ENCODE measurements at regions not wholly inside any gene's neighbourhood (a gene's known extent, or its start where the extent isn't known, plus 50 kb on each side); places are given as distances from the start of the nearest gene placed in this dataset.

DNA sequence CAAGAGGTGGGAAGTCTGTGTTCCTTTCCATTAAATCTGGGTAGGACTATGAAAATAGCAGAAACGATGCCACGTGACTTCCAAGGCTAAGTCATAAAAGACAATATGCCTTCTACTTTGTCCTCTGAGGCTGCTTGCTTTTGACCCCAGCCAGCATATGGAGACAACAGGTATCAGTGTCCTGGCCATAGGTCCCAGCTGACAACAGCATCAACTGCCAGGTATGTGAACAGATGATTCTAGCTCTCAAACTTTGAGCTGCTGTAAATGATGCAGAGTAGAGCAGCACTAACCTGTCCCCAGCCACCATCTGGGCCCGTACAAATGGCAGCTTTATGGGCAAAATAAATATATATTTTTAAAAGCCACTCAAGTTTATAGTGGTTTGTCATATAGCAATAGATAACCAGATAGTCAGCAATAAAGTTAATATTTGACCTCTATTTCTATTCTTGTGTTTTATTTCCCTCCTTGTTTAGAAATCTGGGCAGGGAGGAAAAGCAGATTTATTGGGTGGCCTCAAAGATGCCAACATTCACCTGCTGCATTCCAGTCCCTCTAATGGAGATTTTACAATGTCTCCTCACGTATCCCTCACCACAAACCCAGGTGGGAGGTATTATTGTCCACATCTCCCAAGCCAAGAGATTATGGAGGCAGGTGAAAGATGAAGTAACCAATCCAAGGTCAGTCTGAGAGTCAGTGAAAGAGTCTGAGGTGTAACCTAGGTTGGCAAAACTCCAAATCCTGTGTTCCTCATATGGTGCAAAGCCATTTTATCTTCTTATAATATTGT lies 209.6 kb upstream of the LARGE1 start:
- no peak for DNase-seq (ENCODE audit: low read depth in 3 of 3, low spot score in 2 of 3)

DNA sequence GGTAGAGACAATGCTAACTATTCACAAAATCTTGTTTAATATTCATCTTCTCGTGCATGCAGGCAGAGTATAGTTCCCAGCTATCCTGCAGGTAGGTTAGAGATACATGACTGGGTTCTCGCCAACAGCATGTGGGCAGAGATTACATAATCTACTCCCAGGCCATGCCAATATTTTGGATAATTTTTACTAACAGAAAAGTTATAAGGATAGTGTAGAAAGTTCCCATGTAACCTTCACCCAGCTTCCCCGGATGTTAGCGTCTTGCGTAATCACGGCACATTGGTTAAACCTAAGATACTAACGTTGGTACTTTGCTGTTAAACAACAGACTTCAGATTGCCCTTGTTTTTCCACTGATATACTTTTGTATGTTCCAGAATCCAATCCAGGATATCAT lies 215.5 kb upstream of the LARGE1 start:
- DNase-seq (ENCODE audit: low read depth in 3 of 3, low spot score in 2 of 3) = no peak

DNA sequence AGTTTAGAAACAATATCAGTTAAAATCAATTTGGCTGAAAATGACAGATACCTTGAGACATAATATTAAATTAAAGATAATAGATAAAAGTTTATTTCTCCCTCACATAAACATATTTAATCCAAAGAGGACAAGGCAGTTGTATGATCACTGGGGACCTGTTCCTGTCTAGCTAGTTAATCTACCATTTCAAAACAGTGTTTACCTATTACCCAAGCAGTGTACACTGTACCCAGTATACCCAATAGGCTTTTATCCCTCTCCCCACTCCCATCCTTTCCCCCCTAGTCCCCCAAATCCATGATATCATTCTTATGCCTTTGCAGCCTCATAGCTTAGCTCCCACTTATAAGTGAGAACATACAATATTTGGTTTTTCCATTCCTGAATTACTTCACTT lies 229.7 kb upstream of the LARGE1 start:
- DNase-seq (ENCODE audit: low read depth in 3 of 3, low spot score in 2 of 3) = no peak

DNA sequence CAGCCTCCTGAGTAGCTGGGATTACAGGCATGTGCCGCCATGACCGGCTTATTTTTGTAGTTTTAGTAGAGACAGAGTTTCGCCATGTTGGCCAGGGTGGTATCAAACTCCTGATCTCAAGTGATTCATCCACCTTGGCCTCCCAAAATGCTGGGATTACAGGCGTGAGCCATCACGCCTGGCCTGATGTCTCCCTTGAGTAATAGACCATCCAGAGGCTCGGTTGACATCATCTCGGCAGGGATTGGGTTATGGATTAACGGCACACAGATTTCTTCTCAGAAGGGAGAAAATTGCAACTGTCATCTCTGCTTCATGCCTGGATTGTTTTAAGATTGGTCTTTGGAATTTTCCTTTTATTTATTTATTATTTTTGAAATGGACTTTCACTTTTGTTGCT lies 239.2 kb upstream of the LARGE1 start:
- DNase-seq (ENCODE audit: low read depth in 3 of 3, low spot score in 2 of 3) = no peak

DNA sequence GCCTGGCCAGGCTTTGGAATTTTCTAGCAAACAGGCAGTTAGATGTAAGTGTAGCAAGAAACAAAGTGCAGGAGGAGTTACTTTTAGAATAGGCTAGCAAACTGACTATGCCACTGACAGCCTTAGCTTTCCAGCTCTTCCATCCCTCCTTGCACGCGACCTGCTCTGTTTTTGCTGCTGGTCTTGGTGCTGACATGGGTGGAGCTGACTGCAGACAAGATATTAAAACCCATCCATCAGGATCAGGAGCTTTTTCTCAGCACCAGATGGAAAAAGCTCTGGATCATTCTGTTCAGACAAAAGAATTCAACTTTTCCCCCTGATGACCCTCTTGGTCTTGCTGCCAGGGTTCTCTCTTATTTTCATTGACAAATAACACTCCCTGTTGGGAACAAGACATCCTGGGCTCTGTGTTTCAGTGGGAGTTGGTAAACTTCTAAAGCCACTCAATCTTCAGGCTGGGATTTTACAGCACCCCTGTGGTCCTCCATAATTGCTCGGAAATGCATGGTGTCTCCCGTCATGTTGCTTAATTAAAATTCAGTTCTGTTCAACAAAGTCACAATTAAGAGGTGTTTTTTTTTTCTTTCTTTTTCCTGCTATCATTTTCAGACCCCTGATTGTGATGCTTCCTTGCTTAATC lies 240.0 kb upstream of the LARGE1 start:
- no peak for DNase-seq (ENCODE audit: low read depth in 3 of 3, low spot score in 2 of 3)

DNA sequence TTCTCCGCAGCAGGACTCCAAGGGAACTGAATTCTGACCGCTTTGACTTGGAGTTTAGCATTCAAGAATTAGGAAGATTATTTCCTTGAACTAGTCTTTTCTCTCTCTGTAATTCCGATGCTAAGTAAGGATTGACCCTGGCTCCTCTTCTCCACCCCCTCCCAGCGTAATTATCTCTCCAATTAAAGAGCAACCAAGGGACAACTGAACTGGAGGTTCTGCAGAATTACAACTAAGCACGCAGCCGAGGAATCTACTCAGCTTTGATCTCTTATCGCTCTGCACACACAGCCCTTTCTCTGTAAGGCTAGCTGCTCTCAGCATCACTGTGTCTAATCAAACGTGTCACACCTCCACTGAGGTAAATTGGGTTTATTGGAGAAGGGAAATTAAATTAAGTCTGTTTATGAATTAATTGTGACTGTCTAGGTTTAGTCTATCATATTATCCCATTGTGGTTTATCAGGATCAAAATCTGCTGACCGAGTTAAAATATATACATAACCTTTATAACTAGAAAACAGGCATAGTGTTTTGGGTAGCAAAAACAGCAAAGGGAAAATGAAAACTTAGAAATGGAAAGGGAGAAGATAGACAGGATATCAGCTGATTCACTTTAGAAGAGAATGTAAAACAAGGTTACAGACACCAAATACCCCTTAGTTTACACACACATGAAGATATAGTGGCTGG lies 241.3 kb upstream of the LARGE1 start:
- no peak for DNase-seq (ENCODE audit: low read depth in 3 of 3, low spot score in 2 of 3)

DNA sequence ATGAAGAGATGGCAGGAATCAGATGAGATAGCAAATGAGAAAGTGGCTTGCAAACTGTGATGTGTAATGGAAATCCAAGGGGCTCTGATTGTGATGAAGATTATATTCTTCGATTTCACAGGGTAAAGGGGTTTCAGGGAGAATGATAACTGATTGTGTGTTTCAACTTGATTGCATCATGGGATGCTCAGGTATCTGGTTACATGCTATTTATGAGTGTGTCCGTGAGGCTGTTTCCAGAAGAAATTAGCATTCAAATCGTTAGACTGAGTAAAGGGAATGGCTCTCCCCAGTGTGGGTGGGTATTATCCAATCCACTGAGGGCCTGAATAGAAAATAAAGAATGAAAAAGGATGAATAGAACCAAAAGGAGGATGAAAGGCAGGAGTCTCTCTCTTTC lies 278.7 kb upstream of the LARGE1 start:
- DNase-seq (ENCODE audit: low read depth in 3 of 3, low spot score in 2 of 3) = no peak

DNA sequence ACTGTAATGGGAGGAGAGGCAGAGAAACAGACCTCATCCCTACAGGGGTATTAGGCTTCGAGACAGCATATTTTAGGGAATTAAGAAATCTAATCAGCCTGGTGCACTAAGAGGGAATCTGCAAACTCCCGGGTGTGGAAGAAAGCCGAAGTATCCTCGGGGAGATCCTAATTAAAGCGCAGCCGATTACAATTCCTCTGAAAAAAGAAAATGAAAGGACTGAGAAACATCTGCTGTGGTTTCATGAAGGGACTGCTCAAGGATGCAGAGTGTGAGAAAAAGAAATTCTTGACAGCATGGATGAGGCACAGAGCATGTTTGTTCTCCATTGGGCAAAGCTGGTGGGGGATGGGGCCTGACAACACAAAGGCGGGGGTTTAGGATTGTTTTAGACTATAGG lies 290.0 kb upstream of the LARGE1 start:
- DNase-seq (ENCODE audit: low read depth in 3 of 3, low spot score in 2 of 3) = no peak

DNA sequence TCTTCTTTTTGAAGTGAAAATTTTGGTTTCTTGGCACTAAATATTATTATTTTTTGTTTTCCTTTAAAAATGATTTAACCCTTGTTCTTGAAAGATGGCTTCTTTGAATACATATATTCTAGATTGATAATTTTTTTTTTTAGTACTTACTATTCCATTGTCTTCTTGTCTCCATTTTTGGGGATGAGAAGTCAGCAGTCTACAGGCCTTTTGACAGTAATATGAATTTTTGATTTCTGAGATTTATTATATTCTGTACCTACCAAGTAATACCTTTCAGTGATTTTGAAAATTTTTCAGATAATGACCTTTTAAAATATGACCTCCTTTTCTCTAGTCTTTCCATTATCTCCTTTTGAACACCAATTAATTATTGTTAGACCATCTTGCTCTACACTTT lies 294.1 kb upstream of the LARGE1 start:
- DNase-seq (ENCODE audit: low read depth in 3 of 3, low spot score in 2 of 3) = no peak

DNA sequence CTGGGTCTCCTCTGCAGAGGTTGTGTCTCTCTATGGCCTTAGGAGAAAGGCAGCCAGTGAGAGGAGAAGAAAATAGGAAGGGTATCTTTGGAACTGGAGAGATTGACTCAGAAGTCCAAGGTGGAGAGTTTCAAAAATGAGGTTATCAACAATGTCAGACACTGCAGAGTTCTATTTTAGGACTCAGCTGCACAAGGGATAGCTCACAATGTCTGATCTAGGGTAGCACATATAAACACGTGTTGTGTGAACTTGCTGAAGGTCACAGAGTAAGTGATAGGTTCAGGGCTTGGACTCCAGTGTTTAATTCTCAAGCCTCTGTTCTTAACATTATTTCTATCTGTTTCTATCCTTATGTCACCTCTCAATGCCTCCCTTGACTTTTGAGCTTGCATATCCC lies 305.0 kb upstream of the LARGE1 start:
- no peak for DNase-seq (ENCODE audit: low read depth in 3 of 3, low spot score in 2 of 3)

DNA sequence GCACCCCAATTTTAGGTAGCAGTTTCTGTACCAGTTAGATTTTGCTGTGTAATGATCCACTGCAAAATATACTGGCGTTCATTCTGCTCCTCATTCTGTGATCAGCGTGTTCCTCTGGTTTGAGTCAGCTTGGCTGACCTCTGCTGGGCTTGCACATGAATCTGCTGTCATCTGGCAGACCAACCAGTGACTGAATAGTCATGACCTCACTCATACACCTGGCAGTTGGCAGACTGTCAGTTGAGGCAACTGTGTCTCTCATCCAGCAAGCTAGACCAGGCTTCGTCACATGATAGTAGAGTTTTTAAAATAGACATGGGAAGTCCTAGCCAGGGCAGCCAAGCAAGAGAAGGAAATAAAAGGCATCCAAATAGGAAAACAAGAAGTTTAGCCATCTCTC lies 316.3 kb upstream of the LARGE1 start:
- DNase-seq (ENCODE audit: low read depth in 3 of 3, low spot score in 2 of 3) = no peak

DNA sequence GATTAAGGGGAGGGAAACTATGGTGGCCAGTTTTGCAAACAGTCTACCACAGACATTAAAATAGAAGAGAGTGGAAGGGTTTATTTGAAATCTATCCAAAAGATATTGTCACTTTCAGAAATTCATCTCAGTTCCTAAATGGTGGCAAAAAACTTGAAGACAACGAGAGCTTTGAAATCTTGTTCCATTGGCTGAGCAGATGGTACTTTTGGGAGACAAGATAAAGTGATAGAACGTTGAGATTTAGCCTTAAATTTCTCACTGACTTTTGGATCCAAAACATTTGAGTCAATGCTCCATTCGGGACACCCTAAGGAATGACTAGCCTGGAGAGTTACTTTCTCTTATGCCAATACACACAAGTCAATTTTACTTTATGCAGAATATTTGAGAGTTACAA lies 319.1 kb upstream of the LARGE1 start:
- DNase-seq (ENCODE audit: low read depth in 3 of 3, low spot score in 2 of 3) = no peak

DNA sequence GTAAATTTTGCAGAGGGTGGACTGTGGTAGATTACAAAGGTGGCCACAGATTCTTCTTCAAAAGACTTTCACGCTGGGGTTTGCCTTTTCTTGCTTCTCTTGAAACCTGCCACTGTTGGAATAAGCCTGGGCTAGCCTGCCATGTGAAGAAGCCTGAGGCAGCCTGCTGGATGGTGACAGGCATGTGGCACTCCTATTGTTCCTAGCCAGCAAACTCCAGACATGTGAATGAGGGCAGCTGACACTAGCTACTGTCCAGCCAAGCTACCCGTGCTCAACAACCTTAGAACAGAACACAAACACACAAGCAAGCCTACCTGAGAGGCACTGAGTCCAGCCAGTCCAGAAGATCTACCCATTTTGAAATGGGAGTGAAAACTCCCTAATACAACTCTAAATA lies 322.7 kb upstream of the LARGE1 start:
- DNase-seq (ENCODE audit: low read depth in 3 of 3, low spot score in 2 of 3) = no peak

DNA sequence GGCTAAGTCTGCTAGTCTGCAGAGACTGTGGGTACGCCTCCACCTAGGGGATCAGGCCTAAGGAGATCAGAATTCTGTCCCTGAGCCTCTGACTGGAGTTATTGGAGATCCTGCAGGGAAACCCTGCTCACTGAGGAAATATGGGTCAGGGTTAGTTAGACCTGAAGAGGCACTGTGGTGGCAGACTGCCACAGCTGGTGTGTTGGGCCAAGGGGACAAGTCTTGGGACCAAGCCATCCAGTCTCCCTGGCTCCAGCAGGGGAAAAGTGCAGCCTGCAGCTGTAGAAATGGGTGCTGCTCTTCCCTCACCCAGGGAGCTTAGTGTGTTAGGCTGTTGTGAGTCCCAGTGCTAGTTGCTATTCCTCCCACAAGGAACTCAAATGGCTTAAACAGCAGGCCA lies 334.8 kb upstream of the LARGE1 start:
- DNase-seq (ENCODE audit: low read depth in 3 of 3, low spot score in 2 of 3) = no peak

DNA sequence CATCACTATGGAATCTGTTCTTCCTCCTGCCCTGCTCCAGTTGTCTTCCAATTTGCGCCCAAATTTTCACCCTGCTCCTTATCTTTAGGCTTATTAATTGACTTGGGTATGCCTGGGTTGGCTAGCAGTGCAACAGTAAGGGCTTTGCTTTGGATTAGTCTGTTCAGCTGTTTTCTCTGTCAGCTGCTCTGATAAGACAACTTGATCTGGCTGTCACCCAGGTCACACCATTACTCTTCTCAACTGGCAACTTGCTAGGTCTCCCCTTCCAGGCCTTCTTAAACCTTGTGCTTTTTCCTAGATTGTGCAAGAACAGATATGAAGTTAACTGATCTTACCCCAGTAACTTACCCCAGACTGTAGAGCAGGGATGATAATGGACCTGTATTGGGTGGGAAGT lies 357.8 kb upstream of the LARGE1 start:
- no peak for DNase-seq (ENCODE audit: low read depth in 3 of 3, low spot score in 2 of 3)

DNA sequence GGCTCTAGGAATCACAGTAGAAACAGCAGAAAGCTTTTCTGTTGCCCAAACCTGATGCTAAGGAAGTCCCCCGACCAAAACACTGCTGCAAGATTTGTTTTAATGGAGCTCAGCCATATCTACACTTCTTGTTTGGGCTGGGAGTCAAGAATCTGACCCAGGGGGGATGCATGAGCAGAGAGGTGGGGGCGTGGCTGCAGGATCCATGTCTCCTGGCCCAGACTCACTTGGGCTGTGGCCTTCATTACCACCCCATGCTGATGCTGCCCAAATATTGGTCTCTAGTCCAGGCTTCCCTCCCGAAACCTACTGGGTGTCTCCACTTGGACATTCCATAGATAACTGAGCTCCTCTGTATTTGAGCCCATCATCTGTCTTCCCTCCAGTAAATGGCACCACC lies 361.5 kb upstream of the LARGE1 start:
- no peak for DNase-seq (ENCODE audit: low read depth in 3 of 3, low spot score in 2 of 3)

DNA sequence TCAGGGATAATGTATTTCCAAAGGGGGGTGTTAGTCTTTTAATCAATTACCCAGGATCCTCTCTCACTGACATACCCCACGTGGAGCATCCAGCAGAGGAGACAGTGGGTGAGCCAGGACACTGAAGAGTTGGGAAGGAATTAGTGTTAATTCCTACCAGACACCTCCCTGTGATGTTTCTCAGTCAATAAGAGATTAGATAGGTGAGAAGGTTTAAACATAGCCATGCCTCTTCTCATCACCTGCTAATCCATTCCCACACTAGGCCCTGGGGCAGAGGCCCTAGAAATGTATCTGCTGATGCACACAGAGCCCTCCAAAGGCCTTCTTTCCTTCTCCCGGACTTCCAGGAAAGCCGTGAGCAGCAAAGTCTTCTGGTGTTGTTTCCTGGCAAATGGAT lies 363.6 kb upstream of the LARGE1 start:
- no peak for DNase-seq (ENCODE audit: low read depth in 3 of 3, low spot score in 2 of 3)

DNA sequence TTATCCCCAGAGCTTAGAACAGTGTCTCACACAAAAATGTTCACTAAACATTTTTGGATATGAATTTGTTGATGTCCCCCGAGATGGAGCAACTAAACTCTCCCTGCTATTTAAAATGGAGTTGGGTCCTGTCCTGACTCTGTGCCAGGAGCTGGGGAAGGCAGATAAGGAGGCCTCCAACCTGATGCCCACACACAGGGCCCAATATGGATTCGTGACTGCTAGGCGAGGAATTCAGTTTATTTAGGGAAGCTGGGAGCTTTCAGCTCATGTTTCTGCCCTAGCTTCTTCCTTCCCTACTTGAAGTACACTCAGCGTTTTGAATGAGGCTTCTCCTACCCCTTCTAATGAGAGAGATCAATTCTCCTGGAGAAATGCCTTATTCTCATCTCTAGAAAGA lies 373.0 kb upstream of the LARGE1 start:
- no peak for DNase-seq (ENCODE audit: low read depth in 3 of 3, low spot score in 2 of 3)

DNA sequence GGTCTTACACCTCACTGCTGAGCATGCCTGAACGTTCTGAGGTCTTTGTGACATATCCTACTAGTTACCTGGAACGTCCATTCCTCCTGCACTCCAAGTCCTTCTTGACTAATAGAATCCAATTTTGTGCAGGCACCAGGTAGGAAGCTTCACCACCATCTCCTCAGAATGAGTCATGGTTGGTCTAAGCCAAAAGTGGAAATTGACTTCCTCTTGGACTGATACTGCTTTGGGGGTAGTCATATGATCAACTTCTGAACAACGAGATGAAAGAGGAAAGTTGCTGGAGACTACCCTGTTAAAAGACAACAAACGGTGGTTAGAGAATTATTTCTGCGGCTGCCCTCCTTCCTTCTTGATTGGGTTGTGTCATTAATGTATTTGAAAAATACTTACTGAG lies 374.2 kb upstream of the LARGE1 start:
- no peak for DNase-seq (ENCODE audit: low read depth in 3 of 3, low spot score in 2 of 3)

DNA sequence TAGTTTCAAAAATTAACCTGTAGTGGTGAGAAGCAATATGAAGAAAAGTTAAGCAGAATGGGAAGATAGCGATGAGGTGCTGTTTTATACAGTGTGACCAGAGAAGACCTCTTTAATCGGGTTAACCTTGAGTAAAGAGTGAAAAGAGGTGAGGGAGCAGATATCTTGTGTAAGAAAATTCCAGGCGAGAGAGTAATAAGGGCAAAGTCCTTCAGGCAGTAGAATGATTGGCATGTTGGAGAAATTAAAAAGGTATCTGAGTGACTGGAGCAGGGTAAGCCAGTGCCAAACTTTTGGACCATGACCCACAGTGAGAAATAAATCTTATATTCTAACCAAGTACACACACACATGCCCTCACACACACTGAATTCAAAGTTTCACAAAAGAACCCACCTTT lies 374.7 kb upstream of the LARGE1 start:
- no peak for DNase-seq (ENCODE audit: low read depth in 3 of 3, low spot score in 2 of 3)

DNA sequence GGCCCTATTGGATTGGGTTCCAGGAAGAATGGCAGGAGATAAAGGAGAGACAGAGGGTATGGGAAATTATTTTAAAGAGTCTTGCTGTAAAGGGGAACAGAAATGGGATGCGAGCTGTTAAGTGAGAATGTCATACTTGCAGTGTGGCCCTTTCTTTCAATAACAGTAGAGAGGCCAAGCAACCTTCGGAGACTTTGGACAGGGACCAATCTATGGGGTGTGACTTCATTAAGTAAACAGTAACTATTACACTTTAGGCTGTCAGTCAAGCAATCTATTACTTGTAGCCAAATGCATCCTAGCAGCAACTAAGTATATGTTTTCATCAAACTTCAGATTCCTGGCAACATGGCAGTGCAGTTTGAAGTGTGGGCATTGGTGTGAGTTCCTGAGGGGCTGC lies 376.2 kb upstream of the LARGE1 start:
- no peak for DNase-seq (ENCODE audit: low read depth in 3 of 3, low spot score in 2 of 3)

DNA sequence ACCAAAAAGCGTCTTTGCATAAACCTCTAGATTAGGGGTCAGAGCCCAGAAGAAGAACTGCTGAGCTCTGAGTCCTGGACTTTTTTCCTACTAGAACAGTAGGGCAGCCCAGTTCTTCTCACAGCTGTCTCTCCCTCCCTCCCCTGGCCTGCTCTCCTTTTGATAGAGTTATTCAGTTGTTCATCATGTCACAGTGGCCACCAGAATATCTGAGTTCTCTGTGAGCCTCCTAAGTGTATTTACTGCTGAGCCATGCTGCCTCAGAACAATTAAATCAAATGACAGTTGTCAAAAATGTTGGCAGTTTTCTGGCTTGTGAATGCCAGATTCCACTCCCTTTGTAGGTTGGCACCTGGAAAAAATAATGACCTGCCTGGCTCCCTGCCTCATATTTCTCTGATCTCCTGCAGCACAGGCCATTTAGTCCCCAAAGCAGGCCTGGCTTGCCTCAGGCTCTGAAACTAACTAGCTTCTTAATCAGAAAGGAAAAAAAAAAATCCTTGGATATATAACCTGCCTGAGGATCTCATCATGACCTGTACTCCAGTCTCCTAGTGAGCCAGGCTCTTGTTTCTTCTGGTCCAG lies 377.4 kb upstream of the LARGE1 start:
- no peak for DNase-seq (ENCODE audit: low read depth in 3 of 3, low spot score in 2 of 3)

Data from right renal cortex interstitium (tissue), 3 donors.